Muscle of arm (tissue), 1 donor: ENCODE measurements at regions not wholly inside any gene's neighbourhood (a gene's known extent, or its start where the extent isn't known, plus 50 kb on each side); places are given as distances from the start of the nearest gene placed in this dataset.
A peak's percentile ranks its signal among the peaks of the same experiment; 100 is the strongest.

Experiments used
- DNase-seq: peaks from one replicate; pipeline ENCODE4 v3.0.0-alpha.2; 2013

DNA sequence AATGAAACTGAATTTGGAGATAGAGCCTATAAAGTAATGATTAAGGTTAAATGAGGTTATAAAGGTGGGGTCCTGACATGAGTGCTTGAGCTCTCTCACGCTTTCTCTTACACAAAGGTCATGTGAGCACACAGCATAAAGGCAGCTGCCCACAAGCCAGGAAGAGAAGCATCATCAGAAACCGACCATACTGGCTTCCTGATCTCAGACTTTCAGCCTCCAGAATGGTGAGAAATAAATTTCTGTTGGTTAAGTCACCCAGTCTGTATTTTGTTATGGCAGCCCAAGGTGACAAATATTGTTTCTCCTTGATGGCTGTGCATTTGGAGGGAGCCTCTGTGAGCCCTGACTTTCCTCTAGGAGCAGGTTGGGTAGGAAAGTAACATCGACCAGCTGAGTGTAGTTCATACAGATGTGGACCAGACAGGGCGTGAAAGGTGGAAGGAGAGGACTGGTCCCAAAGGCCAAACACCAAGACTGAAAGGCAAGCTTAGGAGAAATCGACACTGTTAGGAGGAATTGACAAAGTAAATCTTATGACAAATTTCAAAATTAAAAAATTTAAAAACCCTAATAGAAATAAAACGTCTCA is 97.6 kb upstream of the SLC38A2 start:
- DNase-seq, result no peak

DNA sequence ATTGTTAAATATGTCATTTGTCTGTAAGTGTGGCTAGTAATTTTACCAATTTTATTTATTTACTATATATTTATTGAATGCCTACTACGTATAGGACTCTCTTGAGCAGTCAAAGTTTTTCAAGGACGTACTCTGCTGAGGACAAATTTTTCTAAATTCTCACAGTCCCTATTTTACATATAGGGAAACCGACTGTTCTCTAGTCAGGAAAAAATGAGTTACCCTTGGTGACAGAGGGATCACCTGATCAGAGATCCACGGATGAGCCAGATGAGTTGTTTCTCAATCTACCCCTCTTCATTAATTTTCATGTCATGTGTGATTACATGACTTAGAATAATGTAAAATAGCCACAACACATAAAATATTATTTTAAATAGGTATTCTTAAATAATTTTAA is 96.2 kb upstream of the SLC38A2 start:
- no peak for DNase-seq

DNA sequence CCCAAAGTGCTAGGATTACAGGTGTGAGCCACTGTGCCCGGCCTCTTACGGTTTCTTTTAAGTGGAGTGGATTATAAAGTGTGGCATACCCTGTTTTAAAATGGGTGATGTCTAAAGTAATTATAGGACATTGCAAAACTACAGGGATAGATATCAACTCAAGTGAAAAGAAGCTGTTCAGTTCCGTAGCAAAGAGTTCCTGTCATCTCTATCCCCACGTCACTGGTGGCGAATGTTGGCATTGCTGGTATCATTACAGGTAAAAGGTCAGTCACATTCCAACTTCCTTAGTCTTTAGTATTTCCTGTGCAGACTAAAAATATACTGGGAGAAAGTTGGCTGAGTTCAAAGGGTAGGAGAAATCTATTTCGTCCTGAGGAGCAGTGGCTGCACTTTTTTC is 95.6 kb upstream of the SLC38A2 start:
- no peak for DNase-seq

DNA sequence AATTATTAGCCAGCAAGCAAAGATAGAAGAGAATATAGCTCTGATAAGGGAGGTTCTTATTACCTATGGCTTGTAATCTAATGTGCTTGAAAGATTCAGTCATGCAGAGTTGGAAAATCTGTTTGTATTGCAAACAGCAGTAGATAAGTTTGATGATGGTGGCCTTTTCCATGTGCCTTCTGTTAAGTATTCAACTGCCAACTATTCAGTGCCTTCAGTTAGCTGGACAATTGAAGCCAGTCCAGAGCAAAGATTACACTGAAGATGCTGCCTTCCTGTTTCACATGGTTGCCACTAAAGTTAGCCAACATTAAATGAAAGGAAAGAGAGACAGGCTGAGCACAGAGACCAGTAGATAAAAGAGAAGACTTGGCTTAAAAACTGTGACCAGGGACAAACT is 92.7 kb upstream of the SLC38A2 start:
- DNase-seq, result no peak

DNA sequence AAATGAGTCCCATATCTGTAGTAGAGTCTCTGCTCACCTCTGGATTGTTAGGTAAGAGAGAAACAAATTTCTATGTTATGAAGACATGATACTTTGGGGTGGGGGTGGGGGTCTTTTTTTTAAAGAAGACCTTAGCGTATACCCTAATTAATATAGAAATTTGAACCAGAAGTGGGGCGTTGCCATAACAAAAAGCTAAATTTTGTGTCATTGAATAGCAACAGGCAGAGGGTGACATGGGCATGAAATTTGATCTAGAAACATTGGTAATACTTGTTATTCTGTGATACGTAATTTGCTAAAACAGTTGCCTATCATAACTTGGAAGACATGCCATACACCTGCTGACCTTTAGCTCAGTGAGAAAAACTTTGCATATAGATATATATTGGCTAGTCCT is 92.3 kb upstream of the SLC38A2 start:
- no peak for DNase-seq

DNA sequence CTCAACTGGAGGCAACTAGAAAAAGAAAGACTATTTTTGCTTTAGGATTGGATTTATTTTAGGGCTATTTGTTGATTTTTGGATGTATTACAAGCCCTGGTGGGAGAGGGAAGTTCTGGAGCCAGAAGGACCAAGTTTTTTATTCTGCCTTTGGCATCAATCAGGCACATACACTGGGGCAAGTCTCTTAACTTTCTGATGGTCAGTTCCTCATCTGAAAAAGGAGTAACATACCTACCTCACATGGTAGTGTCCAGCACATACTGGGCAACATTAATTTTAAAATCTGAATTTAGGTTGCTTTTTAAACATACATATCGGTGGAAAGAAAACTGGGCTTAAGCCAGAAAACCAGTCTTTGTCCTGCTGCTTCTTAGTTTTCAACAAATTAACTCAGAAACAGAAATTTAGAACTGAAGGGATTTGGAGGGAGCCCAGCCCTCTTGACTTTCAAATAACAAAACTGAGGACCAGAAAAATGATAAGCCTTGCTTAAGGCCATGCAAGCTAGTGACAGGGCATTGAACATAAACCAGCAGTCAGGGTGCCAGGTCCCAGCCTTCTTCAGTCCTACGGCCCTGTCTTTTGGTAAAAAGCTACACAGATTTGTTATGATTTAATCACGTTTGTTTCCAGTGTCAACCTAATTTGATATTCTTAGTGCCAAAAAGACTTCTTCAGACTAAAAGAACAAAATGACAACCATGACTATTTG is 90.2 kb upstream of the SLC38A2 start:
- DNase-seq, result peak; percentile 15

DNA sequence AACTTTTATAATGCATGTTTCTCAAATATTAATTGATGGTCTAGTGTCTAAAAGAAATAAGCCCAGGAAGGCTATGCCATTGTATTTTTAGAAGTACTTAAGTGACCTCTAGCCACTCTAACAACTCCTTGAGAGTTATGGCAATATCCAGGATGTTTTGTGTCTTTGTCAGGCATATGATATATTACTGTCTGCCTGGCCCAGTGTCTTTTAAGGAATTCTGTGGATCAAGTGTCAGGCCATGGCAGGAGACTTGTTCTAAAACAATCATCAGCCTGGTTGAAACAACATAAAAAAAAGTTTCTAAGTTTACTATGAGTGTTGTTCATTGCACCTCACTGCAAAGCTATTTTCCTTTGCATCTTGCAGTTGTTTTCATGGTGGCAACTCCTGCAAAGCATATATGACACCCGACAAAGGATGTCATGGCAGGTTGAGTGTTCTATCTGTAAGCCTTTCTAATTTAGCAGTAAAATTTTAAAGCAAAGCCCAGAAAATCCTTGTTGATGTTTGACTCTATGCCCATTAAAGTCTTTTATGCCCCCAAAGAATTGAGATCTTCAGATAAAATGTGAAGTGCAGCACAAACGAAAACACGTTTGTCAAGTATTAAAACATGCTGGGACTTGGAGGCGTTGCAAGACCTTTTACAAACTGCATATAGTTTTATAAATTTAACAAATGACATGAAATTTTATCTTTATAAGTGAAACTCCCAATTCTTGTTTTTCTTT is 89.5 kb upstream of the SLC38A2 start:
- no peak for DNase-seq

DNA sequence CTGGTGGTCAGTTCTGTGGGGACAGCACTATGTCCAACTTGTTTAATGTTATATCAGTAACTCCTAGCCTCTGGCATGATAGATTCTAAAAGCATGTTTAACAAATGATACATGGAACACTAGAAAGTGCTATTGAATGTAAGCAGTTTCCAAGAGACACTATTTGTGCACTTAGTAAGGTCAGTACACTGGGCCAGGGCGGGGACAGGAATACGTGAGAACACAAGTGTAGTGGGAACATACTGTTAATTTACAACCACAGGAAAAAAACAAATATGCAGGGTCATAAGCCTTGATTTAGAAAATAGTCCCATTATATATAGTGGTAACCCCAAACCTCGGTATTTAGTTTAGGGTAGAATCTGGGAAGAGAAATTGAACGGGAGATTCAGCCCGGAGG is 88.9 kb upstream of the SLC38A2 start:
- no peak for DNase-seq

DNA sequence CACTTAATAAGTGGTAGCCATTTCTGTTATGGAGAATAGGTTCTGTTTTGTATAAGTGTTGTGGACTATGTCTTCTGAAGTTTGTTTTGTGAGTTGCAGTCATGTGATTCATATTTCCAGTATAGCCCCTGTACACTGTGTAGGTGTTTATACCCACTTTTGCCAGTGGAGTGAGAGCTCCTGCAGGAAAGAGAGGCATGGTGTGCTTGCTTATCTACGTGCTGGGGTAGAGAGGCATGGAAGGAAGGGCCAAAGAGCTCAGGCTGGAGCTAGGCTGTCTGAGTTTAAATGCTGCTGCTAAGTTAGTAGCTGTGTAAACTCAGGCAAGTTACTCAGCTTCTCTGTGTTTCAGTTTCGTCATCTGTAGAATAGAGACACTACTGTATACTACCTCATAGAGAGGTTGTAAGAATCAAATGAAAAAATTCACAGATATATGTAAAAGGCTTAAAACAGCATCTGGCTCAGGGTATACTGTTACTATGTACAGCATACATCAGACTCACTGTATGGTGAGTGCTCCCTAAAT is 88.2 kb upstream of the SLC38A2 start:
- no peak for DNase-seq

DNA sequence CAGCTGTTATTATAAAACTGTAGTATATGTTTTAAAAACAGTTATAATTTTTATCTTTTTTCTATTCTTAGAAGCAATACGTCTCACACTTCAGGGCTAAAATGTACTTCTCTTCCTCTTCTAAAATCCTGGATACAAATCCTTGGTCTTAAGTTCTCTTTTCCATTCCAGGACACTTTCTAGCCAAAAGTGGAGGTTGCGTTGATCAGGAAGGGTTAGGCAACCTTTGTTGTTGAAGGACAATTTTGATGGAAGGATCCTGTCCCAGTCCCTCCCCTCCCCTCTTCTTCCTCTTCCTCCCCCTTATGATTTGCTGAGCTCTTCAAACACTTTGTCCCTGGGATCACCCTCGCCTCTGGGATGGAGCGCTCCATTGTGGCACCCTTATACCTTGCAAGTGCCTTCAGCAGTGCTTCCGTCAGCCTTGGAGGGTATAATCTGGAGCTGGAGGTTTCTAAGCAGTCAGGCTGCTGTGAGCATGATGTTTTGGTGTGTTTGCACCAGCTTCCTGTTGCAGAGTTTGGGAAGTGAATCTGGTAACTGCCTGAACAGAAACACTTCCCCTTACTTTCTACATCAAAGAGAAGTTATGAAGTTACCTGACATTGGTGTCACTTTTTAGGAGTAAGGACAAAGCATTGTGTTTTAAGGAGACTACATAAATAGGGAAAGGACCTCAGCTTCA is 87.4 kb upstream of the SLC38A2 start:
- peak; percentile 10 for DNase-seq

DNA sequence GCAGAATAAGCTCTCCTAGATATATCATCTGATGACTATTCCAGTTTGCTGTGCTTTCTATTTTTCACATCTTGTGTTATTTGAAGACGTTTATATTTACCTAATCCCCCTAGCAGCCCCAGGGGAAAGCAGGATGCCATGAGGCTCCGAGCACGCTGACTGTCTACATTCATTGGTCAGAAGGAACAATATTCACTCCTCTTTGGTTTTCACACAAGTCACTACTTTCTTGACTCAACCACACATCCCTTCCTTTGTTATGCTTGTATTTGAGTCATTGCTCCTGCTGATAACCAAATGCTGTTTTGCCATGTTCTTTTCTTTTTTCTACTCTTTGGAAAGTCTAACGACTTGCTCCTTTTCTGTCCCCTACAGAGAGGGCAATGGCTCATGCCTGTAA is 86.5 kb upstream of the SLC38A2 start:
- DNase-seq, result no peak

DNA sequence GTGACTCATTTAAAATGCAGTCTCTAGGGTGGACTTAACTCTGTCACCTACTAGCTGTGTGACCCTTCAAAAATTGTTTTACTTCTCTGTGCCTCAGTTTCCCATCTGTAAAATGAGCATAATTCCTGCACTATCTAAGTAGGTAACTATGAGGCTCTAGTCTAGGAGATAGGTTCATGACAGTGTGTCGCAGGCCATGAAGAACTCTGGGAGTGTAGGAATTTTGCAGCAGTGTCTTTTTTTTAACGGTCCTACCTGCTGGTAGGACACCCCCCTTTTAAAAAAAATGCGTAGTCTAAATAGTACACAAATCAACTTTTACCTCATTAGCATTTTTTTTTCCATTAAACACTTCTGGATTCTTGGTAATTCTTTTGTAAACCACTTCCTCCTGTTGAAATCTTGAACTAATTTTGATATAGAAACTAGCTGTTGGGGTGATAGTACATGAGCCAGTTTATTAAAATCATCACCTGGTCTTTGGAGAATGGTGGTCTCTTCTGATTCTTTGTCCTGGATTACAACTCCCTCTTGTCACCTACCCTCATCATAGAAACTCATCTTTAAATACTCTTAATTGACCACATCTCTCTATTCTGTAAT is 86.0 kb upstream of the SLC38A2 start:
- no peak for DNase-seq

DNA sequence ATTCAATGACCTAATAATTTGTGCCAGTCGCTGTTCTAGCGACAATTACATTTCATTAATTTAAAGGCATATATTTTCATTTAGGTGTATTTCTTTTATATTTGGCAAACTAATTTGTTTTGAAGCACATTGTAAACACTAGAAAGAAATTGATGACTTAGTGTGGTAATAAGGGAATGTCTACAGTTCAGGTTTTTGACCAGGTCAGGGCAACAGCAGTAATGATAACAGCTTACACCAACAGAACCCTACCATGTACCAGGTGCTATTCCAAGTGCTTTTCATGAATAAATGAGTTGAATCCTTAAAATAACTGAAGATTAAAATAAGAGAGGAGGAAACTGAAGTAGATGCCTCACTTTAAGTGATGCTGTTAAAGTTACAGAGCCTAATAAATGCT is 85.4 kb upstream of the SLC38A2 start:
- no peak for DNase-seq

DNA sequence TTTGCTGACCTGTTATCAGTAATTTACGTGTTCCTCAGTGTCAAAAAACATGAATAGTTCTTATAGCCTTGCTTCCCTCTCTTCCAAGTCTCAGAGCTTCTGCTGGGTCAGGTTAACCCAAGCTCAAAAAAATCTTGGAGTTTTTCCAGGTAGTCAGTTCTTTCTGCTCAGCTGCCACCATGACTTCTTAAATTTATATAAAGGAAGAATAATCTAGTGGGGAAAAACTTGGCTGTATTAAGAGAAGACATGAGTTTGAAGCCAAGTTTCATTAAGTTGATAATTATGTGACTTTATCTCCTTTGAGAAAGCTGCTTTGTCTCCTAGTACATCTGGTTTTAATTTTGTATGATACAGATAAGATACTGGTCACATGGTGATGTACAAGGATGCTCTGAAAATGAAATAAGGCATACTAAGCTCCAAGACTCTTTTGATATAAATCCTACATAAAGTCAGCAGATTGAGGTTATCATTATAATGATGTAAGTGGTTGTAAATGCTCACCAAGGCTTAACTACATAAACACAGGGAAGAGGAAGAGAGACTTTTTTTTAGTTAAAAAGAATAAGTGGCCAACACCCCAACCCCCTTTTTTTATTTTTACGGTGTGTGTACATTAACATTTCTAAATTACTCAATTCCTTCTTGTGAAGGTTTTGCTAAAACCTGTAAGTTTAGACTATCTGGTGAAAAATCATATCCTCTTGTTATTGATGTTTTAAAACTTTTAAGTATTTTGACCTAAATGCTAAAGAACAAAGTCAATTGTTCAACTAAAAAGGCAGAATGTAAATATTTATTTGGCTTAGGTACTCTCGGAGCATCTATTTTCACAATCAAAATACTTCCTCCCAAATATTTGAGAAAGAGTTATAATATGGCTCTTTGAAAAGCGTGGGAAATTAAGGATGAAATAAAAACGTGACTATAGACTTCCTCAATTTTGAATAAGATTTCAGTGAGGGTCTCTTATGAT is 84.1 kb upstream of the SLC38A2 start:
- DNase-seq, result no peak

DNA sequence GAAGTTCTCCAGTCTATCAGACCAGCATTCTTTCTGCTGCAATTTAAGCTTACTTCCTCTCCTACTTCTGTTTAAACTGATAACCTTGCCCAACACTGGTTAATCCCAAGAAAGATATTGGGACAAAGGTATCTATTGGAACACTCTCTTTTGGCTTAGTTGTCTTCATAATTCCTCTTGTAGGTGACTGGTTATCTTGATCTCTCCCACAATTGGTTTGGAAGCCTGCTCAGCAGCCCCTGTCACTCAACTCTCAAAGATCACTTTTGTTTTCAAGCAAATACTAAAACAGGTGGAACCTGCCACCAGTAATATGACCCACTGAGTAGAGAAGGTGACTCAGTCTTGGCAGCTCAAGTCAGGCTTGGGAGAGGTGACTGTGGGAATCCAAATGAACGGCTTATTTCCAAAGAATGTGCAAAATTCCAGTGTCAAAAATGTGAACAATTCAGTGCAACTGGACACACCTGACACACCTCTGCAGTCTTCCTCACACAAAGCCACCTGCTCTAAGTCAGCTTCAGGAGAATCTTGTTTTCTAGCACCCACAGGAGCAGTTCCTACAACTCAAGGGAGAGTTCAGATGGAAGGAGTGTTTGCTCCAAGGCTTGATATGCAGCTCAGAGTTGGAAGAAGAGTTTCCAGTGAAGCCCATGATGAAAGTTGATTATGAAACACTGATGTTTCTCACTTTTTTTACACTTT is 83.2 kb upstream of the SLC38A2 start:
- no peak for DNase-seq

DNA sequence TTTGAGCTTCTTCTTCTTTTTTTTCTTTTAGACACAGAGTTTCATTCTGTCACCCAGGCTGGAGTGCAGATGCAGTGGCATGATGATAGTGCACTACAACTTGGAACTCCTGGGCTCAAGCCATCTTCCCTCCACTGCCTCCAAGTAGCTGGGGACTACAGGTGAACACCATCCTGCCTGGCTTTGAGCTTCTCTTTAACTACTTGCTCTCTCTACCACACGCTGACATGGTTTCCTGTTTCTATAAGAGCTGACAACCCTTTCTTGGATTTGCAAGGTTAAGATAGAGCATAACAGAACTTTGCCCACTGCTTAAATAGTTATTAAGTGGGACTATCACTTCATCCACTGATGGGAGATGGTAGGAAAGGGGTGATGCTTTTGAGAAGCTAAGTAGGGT is 82.4 kb upstream of the SLC38A2 start:
- no peak for DNase-seq

DNA sequence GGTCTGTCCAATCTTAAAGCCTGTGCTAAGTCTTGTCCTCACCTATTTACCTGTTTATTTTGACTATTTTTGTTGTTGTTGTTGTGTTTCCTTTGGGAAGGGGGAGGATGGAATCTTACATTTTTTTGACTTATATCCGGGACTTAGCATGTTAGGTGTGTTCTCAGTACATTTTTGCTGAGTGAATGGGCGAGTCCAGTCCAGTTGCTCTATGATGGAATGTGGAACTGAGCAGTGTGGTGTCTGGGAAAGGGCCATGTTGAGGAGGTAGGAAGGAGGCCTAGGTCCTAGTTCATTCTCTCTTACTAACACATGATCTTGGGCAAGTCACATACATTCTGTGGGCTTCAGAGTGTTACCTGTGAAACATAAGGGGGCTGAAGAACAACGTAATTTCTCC is 80.9 kb upstream of the SLC38A2 start:
- DNase-seq, result no peak

DNA sequence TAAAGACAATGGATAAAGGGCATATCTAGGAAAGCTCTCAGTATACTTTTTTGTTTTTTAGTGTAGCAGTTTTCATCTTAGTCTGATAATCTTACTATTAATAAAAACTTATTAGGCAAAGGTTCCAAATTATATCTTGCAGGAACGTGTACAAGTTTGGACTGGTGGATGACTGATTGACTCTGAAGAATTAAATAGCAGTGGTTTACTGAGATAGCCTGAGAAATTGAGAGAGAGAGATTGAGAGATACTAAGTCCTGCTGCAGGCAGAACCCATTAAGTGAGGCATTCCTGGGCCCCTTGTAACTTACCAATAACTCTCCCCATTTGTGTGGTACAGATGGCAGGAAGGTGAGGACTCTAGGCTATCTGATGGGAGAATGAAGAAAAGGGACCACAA is 80.2 kb upstream of the SLC38A2 start:
- DNase-seq, result no peak

DNA sequence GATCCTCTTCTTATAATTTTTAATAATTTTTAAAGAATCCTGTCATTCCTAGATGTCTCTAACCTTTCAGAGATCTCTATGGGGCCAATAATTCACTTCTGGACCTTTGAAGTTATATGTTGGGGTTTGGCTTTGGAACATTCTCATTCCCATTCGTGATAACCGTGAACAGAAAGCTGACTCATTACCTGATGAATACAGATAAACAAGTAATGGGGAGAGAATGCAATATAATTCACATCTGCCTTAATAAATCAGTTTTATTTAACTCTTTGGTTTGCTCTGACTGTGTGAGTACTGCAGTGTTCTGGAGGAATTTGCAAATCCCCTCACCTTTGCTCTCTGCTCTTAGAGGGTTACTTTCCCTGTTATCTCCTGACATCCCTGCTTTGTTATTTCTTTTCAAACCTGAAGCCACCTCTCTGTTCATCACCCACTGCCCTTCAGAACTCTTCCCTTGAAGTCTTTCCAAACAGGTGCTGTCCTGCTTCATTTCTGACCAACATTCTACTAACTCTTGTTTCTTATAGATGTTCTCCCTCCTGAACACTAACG is 79.6 kb upstream of the SLC38A2 start:
- DNase-seq, result no peak
